Brain microvascular endothelial cell (primary cell): ENCODE measurements at regions not wholly inside any gene's neighbourhood (a gene's known extent, or its start where the extent isn't known, plus 50 kb on each side); places are given as distances from the start of the nearest gene placed in this dataset.

Experiments used
- DNase-seq: peaks from one replicate; pipeline ENCODE4 v3.0.0-alpha.2; 2020
- H3K27ac ChIP-seq: fragments of 250-450 bp; sonication (Bioruptor Pico); 2 replicates; pipeline ENCODE4 v1.5.1; 2020; ENCODE audit warnings: mild to moderate bottlenecking, moderate library complexity
- H3K27me3 ChIP-seq: fragments of 250-450 bp; sonication (Bioruptor Pico); replicated peaks from 2 replicates; pipeline ENCODE4 v1.5.1; 2020; ENCODE audit warnings: mild to moderate bottlenecking
- H3K36me3 ChIP-seq: fragments of 250-450 bp; sonication (Bioruptor Pico); replicated peaks from 2 replicates; pipeline ENCODE4 v1.5.1; 2020; ENCODE audit warnings: mild to moderate bottlenecking
- H3K4me3 ChIP-seq: 2 replicates; pipeline ENCODE4 v1.5.1; 2011; ENCODE audit warnings: low read depth, mild to moderate bottlenecking, control low read depth, low read length, moderate library complexity
- in situ Hi-C: cut with HindIII; loops from 2 replicates; pipeline ENCODE4 v1.10.0; 2017; ENCODE audit warnings: low sequenced_read_pairs, low pct_ligation_motif_present
- TF ChIP-seq, protein P1 (sequence below): IDR thresholded peaks from 2 replicates; pipeline ENCODE4 v1.5.1; 2011; ENCODE audit warnings: low read depth, mild to moderate bottlenecking, moderate library complexity, low read length, control low read depth, inconsistent platforms; ENCODE audit errors: missing control alignments

DNA sequence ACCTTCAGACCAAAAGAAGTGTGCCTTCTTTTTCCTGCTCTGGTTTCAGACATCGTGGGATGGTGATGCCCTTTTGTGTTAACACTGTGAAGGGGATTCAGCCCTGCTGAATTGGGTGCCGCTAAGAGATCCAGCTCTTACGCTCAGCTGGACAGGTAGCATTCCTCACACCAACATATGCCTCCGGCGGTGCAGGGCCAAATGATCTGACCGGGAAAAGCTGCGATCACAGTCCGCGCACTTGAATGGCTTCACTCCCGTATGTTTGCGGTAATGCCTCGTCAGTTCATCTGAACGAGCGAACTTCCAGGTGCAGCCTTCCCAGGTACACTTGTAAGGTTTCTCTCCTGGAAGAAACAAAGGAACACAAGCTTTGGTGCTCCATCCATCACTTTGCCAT lies 438.9 kb downstream of the KLF12 start:
- no peak overlapping the region for H3K27ac ChIP-seq
- H3K36me3 ChIP-seq: peaks cover 5% of the 10 kb centered on the region
- H3K27me3 ChIP-seq: no peaks in the 10 kb centered on the region
- DNase-seq: no peak
- in situ Hi-C loops: no loop called here
- TF ChIP-seq, protein P1, sequence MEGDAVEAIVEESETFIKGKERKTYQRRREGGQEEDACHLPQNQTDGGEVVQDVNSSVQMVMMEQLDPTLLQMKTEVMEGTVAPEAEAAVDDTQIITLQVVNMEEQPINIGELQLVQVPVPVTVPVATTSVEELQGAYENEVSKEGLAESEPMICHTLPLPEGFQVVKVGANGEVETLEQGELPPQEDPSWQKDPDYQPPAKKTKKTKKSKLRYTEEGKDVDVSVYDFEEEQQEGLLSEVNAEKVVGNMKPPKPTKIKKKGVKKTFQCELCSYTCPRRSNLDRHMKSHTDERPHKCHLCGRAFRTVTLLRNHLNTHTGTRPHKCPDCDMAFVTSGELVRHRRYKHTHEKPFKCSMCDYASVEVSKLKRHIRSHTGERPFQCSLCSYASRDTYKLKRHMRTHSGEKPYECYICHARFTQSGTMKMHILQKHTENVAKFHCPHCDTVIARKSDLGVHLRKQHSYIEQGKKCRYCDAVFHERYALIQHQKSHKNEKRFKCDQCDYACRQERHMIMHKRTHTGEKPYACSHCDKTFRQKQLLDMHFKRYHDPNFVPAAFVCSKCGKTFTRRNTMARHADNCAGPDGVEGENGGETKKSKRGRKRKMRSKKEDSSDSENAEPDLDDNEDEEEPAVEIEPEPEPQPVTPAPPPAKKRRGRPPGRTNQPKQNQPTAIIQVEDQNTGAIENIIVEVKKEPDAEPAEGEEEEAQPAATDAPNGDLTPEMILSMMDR: no peak
- no peak overlapping the region for H3K4me3 ChIP-seq

DNA sequence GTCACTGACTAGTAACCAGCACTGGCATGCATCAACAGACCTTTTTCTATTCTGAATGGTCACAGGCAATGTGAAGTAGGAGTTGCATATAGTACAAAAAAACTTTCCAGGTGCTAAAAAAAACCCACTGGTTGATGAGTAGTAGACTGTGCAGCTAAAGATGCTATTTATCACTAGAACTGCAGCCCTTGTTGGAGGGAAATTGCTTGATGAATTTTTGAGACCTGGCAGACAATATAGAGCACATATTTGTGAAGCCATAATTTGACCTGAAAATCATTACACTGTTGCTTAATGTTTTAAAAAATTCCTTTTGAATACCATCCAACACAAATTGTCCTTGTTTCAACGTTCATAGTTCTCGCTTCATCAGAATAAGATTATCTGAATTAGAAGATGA lies 441.0 kb downstream of the KLF12 start:
- TF ChIP-seq, protein P1: no peak
- Histone ChIP-seq H3K36me3 (peaks cover 5% of the 10 kb centered on the region), H3K4me3 (no peak overlapping the region), H3K27me3 (no peaks in the 10 kb centered on the region), H3K27ac (no peak overlapping the region)
- DNase-seq: no peak
- in situ Hi-C loops: no loop called here

DNA sequence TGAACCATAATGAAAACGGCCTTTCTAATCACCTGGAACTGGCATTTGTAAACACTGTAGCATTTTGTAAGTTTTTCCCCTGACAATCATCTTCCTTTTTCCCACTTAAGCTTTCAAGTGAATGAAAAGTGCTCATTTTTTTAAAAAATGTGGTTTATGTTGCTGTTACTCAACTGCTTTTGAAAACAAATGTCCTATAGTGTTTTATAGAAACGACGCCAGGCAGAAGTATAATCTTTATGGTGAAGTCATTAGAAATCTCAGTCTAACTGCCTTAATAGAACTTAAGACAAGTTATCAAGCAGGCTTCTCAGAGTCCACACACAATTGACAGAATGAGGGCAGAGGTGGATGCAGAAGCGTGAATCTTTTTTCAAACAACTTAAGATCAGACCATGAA lies 442.3 kb downstream of the KLF12 start:
- no peaks in the 10 kb centered on the region for H3K27me3 ChIP-seq
- no peak for DNase-seq
- H3K4me3 ChIP-seq: no peak overlapping the region
- in situ Hi-C loops: no loop called here
- H3K36me3 ChIP-seq: peaks cover 5% of the 10 kb centered on the region
- H3K27ac ChIP-seq: no peak overlapping the region
- TF ChIP-seq, protein P1: no peak

DNA sequence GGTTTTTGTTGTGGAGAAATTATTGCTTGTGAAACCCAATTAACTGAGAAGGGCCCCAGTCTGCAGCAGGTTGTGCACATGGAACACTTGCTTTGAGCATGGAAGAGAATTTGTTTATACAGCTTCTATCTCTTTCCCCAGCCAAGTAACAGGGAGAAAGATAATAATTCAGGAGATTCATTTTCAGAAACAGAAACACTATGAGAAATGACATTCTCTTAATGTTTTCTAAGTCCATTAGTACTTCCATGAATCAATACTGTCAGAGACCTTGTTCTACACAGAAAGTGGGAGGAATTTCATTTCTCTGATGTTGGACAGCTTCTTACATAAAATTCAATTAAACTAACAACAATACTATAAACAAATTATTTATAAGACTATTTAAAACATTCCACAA lies 446.3 kb downstream of the KLF12 start:
- H3K27me3 ChIP-seq: no peaks in the 10 kb centered on the region
- no peak overlapping the region for H3K27ac ChIP-seq
- in situ Hi-C loops: no loop called here
- TF ChIP-seq, protein P1: no peak
- H3K36me3 ChIP-seq: no peaks in the 10 kb centered on the region
- no peak for DNase-seq
- no peak overlapping the region for H3K4me3 ChIP-seq

DNA sequence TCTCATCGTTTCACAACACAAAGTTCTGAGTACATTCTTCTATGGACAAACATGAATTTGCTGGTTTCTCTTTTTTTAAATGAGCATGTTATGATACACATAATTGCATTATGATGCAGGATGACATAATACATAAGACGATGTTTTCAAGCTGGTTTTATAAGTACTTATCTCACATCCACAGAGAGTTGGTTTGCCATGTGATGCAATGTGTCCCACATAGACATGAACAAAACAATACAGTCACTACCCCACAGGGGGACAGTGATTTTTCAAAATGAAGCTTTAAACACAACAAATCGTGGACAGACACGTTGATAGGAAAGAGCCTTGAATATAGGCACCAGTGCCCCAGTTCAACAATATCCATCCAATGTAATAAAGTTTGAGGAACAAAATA lies 447.1 kb downstream of the KLF12 start:
- DNase-seq: no peak
- TF ChIP-seq, protein P1: no peak
- Histone ChIP-seq H3K4me3 (no peak overlapping the region), H3K36me3 (no peaks in the 10 kb centered on the region), H3K27ac (no peak overlapping the region), H3K27me3 (no peaks in the 10 kb centered on the region)
- in situ Hi-C loops: no loop called here

DNA sequence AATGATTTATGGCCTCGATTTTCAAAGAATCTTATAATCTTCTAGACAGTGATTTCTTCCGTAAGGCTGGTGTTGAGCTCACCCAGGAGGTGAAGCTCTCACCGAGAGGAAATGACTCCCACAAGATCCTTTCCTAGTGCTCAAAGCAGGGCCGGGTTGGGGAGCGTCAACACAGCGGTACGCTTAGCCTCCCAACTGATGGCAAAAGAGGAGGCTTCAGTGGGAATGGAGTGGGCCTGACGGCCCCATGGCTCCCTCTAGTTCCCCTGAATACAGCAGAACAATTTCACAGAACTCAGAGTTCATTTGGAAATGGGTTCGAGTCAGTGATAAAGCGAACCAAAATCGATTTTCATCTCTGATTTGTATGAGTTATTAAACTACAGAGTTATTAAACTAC lies 449.5 kb downstream of the KLF12 start:
- TF ChIP-seq, protein P1: no peak
- no peak for DNase-seq
- Histone ChIP-seq H3K36me3 (no peaks in the 10 kb centered on the region), H3K27me3 (no peaks in the 10 kb centered on the region), H3K4me3 (no peak overlapping the region), H3K27ac (no peak overlapping the region)
- in situ Hi-C loops: no loop called here
